Smooth muscle cell (in vitro differentiated cells): ENCODE measurements at regions not wholly inside any gene's neighbourhood (a gene's known extent, or its start where the extent isn't known, plus 50 kb on each side); places are given as distances from the start of the nearest gene placed in this dataset.

Source experiments
- DNase-seq: peaks from one replicate; lab custom pipeline; 2025; ENCODE audit not compliant: unreplicated experiment; lab: John Stamatoyannopoulos, UW
- H2AFZ ChIP-seq: fragments of 200-600 bp; sonication (generic); 2 replicates; pipeline ENCODE4 v1.6.0; 2016; ENCODE audit warnings: antibody characterized with exemption, low read depth, mild to moderate bottlenecking
- H3F3A ChIP-seq: fragments of 200-600 bp; sonication (generic); 2 replicates; pipeline ENCODE4 v1.6.0; 2017; ENCODE audit warnings: antibody characterized with exemption, low read depth
- H3K27ac ChIP-seq: fragments of 200-600 bp; sonication (generic); 2 replicates; pipeline ENCODE4 v1.5.1; 2016; ENCODE audit warnings: low read depth, mild to moderate bottlenecking
- H3K27me3 ChIP-seq: fragments of 200-600 bp; sonication (generic); 2 replicates; pipeline ENCODE4 v1.6.1; 2016; ENCODE audit warnings: low read depth, mild to moderate bottlenecking
- H3K36me3 ChIP-seq: fragments of 200-600 bp; sonication (generic); 2 replicates; pipeline ENCODE4 v1.5.1; 2016; ENCODE audit warnings: low read depth
- H3K4me1 ChIP-seq: fragments of 200-600 bp; sonication (generic); 2 replicates; pipeline ENCODE4 v1.5.1; 2016; ENCODE audit warnings: low read depth
- H3K4me2 ChIP-seq: fragments of 200-600 bp; sonication (generic); 2 replicates; pipeline ENCODE4 v1.6.0; 2016; ENCODE audit warnings: mild to moderate bottlenecking
- H3K4me3 ChIP-seq: fragments of 200-600 bp; sonication (generic); 2 replicates; pipeline ENCODE4 v1.5.1; 2016; ENCODE audit warnings: mild to moderate bottlenecking
- H3K79me2 ChIP-seq: fragments of 200-600 bp; sonication (generic); 2 replicates; pipeline ENCODE4 v1.6.0; 2016; ENCODE audit warnings: low read depth, mild to moderate bottlenecking
- H3K9ac ChIP-seq: fragments of 200-600 bp; sonication (generic); 2 replicates; pipeline ENCODE4 v1.6.0; 2016; ENCODE audit warnings: low read depth
- H3K9me3 ChIP-seq: fragments of 200-600 bp; sonication (generic); replicated peaks from 2 replicates; pipeline ENCODE4 v1.5.1; 2016; ENCODE audit warnings: low read depth
- H4K20me1 ChIP-seq: fragments of 200-600 bp; sonication (generic); 2 replicates; pipeline ENCODE4 v1.6.0; 2016; ENCODE audit warnings: low read depth
- CTCF ChIP-seq: fragments of 200-600 bp; sonication (generic); IDR thresholded peaks from 2 replicates; pipeline ENCODE4 v1.5.1; 2017; ENCODE audit warnings: borderline replicate concordance, mild to moderate bottlenecking, antibody characterized with exemption; ENCODE audit not compliant: insufficient read depth, poor library complexity, severe bottlenecking
- WGBS: methylation state at CpG from one replicate; pipeline ENCODE4 v1.1.7; 2016; ENCODE audit warnings: low lambda C conversion rate; 5-methylcytosine and 5-hydroxymethylcytosine counted together

GRCh38 chr3:80424951-80425350 is 657.2 kb upstream of the ROBO1 start:
- TF ChIP-seq CTCF: no peak
- WGBS: 37% methylated on average over 2 of the region's 2 CpGs
- no peak overlapping the region for H3K27ac ChIP-seq
- no peaks in the 10 kb centered on the region for H4K20me1 ChIP-seq
- no peaks in the 10 kb centered on the region for H3K36me3 ChIP-seq
- no peak overlapping the region for H3K9ac ChIP-seq
- H3K27me3 ChIP-seq: peaks cover 3% of the 10 kb centered on the region
- no peak for DNase-seq
- no peaks in the 10 kb centered on the region for H3K9me3 ChIP-seq
- no peak overlapping the region for H2AFZ ChIP-seq
- no peak overlapping the region for H3K4me2 ChIP-seq
- no peaks in the 10 kb centered on the region for H3K79me2 ChIP-seq
- H3K4me1 ChIP-seq: no peaks in the 10 kb centered on the region
- H3F3A ChIP-seq: no peaks in the 10 kb centered on the region
- H3K4me3 ChIP-seq: no peak overlapping the region

- Histone ChIP-seq H3K79me2 (no peaks in the 10 kb centered on the region), H3K27ac (no peak overlapping the region), H3K9me3 (no peaks in the 10 kb centered on the region), H3F3A (no peaks in the 10 kb centered on the region), H2AFZ (no peak overlapping the region), H3K9ac (no peak overlapping the region), H3K36me3 (no peaks in the 10 kb centered on the region), H3K4me1 (no peaks in the 10 kb centered on the region), H3K27me3 (no peaks in the 10 kb centered on the region), H3K4me3 (no peak overlapping the region), H4K20me1 (no peaks in the 10 kb centered on the region), H3K4me2 (no peak overlapping the region)
- TF ChIP-seq CTCF: no peak
- WGBS: 91% methylated on average over 7 of the region's 7 CpGs
- DNase-seq: no peak
Observed at GRCh38 chr3:80408030-80408721, 640.4 kb upstream of the ROBO1 start.

GRCh38 chr3:80405618-80406017 is 637.8 kb upstream of the ROBO1 start:
- H3F3A ChIP-seq: no peaks in the 10 kb centered on the region
- H3K36me3 ChIP-seq: no peaks in the 10 kb centered on the region
- H3K9ac ChIP-seq: no peak overlapping the region
- TF ChIP-seq CTCF: no peak
- WGBS: 90% methylated on average over 5 of the region's 5 CpGs
- no peaks in the 10 kb centered on the region for H3K9me3 ChIP-seq
- H3K27ac ChIP-seq: no peak overlapping the region
- no peaks in the 10 kb centered on the region for H3K79me2 ChIP-seq
- no peak overlapping the region for H3K4me2 ChIP-seq
- no peaks in the 10 kb centered on the region for H3K27me3 ChIP-seq
- no peaks in the 10 kb centered on the region for H3K4me1 ChIP-seq
- no peaks in the 10 kb centered on the region for H4K20me1 ChIP-seq
- H2AFZ ChIP-seq: no peak overlapping the region
- no peak for DNase-seq
- no peak overlapping the region for H3K4me3 ChIP-seq

GRCh38 chr3:80395023-80395422 is 627.2 kb upstream of the ROBO1 start:
- Histone ChIP-seq H3K79me2 (no peaks in the 10 kb centered on the region), H3F3A (no peaks in the 10 kb centered on the region), H3K36me3 (no peaks in the 10 kb centered on the region), H2AFZ (no peak overlapping the region), H3K4me1 (no peaks in the 10 kb centered on the region), H3K9ac (no peak overlapping the region), H4K20me1 (no peaks in the 10 kb centered on the region), H3K27me3 (no peaks in the 10 kb centered on the region), H3K4me3 (no peak overlapping the region), H3K4me2 (no peak overlapping the region), H3K9me3 (no peaks in the 10 kb centered on the region), H3K27ac (no peak overlapping the region)
- no peak for TF ChIP-seq CTCF
- no peak for DNase-seq
- 86% methylated on average over 5 of the region's 5 CpGs for WGBS
